T47D (cell line): ENCODE measurements at regions not wholly inside any gene's neighbourhood (a gene's known extent, or its start where the extent isn't known, plus 50 kb on each side); places are given as distances from the start of the nearest gene placed in this dataset.
"Not testable (repeated sequence)": the region's sequence is repeated elsewhere in the genome, so short reads cannot be mapped to it uniquely, and the experiment has no call there.

Source experiments
- DNase-seq, 2 experiments: peaks; one replicate each; pipeline versions ENCODE4 v3.0.0 to v3.0.0-alpha.2; 2011 to 2012; ENCODE audit warnings: low read depth in 1 of 2, low spot score in 1 of 2
- JUND ChIP-seq: IDR thresholded peaks from 2 replicates; pipeline ENCODE4 v1.6.1; 2012; ENCODE audit warnings: low read depth
- in situ Hi-C: cut with HindIII; loops from 2 replicates; pipeline ENCODE4 v1.10.0; 2016; ENCODE audit warnings: low sequenced_read_pairs, low pct_unique_long_range_greater_than_20kb

DNA sequence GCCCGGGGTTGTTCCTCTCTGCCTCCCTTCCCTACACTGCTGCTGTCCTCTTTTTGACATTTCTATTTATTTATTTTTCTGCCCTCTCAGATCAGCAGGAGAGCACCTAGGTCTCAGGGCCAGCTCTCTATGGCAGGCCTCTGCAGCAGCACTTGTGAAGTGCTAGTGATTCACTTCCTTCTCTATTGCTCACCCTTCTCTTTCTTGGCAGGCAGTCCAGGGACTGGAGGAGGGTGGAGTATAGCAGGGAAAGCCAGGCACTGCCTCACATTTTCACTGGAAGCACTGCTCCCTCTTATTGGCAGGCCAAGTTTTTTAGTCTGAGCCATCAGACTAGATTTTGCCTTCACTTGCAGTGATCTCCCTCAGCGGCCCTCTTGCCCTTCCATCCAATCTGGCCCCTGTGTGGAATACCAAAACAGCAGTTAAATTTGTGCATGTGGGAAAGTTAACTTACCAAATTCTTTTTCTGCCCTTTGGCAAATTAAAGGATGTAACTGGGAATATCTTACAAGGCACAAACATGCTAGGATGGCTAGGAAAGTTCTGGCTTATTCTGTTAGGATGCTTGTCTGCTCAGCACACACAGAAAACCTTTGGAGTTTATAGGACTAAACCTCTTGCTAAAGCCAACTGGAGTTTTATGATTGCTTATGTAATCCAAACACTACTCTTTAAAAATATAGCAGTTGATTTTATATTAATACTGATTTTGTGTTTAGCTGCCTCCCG, 847.6 kb downstream of the TTLL7 start:
- in situ Hi-C loops, DNase-seq: not testable (repeated sequence)

DNA sequence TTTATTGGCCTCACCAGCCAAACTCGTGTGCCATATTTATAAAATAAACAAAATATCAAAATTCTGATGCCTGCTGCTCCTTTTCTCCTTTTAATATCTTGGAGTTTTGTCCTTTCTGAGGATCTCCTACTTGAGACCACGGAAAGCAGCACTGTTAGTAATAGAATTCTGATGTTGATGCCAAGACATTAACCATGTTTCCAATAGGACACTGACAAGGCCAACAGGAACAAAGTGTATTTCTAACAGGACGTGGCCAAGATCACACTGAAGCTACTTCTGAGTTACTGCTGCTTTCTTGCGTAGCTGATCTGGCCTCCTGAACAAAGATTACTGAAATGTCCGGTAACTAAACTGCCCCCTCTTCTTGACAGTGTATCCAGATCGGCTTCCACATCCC, 848.5 kb downstream of the TTLL7 start:
- DNase-seq, in situ Hi-C loops: not testable (repeated sequence)

DNA sequence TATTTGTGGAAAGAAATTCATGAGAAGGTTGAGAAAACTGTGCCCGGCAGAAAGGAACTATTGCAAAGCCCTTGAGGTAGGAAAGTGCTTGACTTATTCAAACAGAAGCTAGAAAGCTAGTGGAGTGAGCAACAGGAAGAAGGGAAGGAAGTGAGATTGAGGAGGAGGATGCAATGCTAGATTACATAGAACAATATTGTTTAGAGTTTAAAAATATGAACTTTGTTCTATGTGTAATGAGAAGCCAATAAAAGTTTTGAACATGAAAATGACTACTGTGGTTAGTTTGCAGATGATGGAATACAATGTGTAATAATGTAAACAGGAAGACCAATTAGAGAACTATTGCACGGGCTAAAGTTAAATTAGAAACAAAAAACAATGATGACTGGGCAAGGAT, 853.1 kb downstream of the TTLL7 start:
- in situ Hi-C loops, DNase-seq: not testable (repeated sequence)

DNA sequence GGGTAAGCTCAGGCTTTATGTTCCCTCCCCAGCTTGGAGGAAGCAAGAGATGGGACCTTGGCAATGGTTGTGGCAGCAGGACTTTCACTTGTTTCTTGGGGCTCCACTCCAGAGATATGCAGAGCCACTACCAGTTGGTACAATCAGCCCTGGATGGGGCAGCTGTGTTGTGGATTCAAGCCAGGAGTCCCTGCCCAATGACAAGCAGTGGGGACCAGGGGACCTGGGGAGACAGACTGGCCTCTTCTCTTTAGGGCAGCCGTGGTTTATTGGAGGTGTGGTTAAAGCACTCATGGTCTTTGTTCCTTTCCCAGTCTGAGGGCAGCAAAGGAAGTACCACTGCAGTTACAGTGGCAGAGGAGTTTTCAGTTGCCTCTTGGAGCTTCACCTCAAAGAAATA, 856.1 kb downstream of the TTLL7 start:
- DNase-seq, in situ Hi-C loops: not testable (repeated sequence)

DNA sequence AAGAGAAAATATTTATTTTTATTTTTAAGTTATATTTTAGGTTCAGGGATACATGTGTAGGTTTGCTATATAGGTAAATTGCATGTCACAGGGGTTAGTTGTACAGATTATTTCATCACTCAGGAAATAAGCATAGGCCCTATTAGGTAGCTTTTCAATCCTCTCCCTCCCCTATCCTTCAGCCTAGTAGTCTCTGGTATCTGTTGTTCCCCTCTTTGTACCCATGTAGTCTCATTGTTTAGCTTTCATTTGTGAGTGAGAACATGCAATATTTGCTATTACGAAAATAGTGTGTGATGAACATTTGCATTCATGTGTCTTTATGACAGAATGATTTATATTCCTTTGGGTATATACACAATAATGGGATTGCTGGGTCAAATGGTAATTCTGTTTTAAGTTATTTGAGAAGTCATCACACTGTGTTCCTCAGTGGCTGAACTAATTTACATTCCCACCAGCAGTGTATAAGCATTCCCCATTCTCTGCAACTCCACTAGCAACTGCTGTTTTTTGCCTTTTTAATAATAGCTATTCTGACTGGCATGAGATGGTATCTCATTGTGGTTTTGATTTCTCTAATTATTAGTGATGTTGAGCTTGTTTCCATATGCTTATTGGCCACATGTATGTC, 863.3 kb downstream of the TTLL7 start:
- in situ Hi-C loops, DNase-seq: not testable (repeated sequence)

DNA sequence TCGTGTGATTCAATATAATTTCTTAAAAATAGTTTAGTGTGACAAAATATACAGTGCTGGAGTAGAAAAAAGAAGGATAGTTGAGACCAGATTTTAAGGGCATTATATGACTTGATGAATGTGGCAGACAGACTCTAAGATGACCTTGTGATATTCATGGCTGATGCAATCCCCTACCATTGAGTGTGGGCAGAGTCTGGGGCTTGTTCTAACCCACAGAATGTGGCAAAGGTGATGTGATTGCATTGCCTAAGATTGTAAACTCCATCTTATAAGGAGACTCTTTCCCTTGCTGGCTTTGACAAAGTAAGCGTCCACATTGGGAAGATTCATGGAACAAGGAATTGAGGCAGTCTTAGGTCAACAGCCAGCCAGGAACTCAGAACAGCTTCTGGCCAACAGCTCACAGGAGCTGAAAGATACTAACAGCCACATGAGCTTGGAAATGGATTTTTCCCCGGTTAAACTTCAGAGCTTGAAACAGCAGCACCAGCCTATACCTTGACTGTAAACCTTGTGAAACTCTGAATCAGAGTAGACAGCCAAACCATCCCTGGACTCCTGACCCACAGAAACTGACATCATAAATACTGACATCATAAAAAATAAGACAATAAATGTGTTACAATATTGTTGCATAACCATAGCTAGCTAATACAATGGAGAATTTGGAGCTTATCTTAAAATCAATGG, 864.5 kb downstream of the TTLL7 start:
- DNase-seq, in situ Hi-C loops: not testable (repeated sequence)

DNA sequence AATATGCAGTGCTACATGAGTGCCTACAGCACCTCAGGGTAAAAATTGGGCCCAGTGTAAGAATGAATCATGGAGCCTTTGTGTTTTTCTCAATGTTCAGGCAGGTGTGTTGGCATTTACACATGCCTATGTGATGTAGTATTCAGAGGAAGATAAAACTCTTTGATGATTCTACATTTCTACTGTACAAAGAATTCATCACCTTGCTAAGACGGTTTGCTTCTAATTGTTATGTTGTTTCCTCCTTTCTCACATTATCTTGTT, 867.3 kb downstream of the TTLL7 start:
- TF ChIP-seq JUND, result no peak
- in situ Hi-C loops, result no loop called here
- DNase-seq, result no peak

DNA sequence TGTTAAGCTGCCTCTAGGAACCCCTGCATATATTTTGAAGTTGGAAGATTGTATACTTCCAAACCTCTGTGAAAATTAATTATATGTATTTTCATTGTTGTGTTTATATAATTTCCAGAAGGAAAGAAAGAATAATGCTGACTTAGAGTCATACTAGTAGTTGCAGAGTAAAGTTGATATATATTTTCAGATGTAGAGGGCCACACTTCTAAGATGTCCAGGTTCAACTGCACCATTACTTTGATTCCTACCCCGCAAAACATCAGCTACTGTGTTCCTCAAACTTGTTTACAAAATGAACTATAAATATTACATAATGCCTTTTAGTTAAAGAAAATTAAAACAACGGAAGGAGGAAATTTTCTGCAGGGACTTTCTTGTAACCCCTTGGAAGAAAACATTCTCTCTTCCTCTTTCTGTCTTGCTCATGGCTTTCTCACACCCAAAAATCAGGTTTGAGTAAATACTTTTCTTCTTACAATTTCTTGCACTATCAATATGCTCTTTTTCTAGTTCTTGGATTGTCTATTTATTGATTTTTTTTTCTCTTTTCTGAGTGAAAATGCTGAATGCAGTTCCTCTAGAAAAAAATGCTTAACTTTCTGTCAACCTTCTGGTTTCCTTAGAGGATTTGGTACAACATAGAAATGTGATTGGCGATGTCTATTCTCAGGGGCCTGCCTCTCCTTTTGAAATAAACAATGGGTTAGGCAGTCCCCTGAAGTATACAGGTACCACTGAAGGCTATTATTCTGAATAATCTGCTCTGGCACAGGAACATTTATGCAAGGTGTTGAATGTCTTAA, 867.8 kb downstream of the TTLL7 start:
- TF ChIP-seq JUND, result no peak
- no peak for DNase-seq
- in situ Hi-C loops, result no loop called here

DNA sequence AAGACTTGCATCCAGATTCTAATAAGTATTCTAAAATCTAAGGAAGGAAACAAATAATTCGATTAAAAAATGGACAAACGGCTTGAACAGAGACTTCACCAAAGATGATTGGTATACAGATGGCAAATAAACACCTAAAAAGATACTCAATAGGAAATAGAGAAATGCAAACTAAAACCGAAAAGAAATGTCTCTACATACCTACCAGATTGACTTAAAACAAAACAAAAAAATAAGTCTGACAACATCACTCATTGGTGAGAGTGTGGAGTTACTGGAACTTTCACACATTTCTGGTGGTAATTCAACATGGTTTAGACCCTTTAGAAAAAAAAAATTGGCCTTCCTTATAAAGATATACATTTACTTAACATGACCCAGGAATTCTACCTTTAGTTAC, 869.8 kb downstream of the TTLL7 start:
- in situ Hi-C loops, result no loop called here

DNA sequence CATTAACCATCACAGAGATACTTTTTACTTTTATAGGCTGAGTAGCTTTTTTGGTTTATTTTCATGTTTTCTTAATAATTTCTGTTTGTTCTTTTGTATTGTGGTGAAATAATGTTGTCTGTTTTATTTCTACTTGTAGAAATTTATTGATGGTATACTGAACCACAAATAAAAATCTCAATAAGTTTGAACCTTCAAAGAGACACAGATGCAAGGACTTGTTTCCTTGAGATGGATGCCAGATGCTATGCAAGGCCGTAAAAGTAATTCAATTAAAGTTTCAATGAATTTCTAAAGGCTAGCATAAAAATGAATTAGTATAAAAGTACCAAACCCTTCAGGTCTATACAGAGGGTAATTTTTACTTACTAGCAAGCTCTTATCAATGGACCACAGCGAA, 873.5 kb downstream of the TTLL7 start:
- no peak for DNase-seq
- in situ Hi-C loops, result no loop called here
- no peak for TF ChIP-seq JUND

More for the DNA sequence above, 869.8 kb downstream of the TTLL7 start:
- DNase-seq, result no peak
- TF ChIP-seq JUND, result no peak

DNA sequence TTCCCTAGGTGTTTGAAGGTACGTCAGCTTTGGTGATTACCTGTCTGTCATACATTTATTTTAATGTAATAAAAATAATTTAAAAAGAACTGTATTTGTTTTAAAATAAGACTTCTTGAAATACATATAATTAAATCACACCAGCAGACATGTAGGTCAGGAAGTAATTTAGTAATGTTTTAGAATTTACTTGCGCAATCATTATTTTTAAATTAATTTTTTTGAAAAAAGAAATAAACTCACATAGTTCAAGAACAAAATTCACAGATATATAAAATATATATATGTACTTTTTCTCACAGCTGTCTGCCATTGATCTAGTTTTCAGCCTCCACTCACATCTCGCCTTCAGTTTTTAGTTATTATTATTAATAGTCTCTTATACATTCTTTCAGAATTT, 875.9 kb downstream of the TTLL7 start:
- no peak for TF ChIP-seq JUND
- in situ Hi-C loops, result no loop called here
- DNase-seq, result no peak

DNA sequence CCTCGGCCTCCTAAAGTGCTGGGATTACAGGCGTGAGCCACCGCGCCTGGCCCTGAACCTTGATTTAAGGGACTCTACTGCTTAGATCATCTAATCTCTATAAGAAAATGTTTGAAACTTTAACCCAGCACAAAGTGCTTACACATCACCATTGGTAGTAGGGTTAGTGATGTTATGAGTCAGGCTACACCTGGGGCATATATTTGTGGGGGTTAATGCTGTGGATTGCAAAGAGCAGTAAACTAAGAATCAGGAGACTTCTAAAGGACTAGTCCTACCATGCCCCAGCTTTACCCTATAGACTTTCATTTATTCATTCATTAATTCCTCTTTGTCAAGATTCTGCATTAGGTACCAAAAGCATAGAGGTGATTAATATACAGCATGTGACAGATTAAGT, 880.5 kb downstream of the TTLL7 start:
- in situ Hi-C loops, result no loop called here
- no peak for DNase-seq
- TF ChIP-seq JUND, result no peak

DNA sequence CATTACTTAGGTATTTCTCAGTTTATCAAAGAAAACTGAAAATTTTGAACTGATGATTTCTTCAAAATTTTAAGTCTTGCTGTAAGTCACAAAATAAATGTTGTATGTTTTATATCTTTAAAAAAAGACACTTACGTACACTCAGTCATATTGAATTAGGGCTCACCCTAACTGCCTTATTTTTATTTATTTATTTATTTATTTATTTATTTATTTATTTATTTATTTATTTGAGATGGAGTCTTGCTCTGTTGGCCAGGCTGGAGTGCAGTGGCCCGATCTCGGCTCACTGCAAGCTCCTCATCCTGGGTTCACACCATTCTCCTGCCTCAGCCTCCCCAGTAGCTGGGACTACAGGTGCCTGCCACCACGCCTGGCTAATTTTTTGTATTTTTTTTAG, 881.9 kb downstream of the TTLL7 start:
- in situ Hi-C loops, DNase-seq: not testable (repeated sequence)
